HG02884 (cell line): ENCODE measurements at regions not wholly inside any gene's neighbourhood (a gene's known extent, or its start where the extent isn't known, plus 50 kb on each side); places are given as distances from the start of the nearest gene placed in this dataset.

Experiments
- ATAC-seq: cut with Tn5 transposase; IDR thresholded peaks from one replicate; pipeline ENCODE4 v1.9.1; 2021; ENCODE audit warnings: mild to moderate bottlenecking, moderate library complexity; ENCODE audit not compliant: unreplicated experiment

GRCh38 chr2:207256476-207257207, 90.9 kb upstream of the KLF7 start:
- no peak for ATAC-seq

DNA sequence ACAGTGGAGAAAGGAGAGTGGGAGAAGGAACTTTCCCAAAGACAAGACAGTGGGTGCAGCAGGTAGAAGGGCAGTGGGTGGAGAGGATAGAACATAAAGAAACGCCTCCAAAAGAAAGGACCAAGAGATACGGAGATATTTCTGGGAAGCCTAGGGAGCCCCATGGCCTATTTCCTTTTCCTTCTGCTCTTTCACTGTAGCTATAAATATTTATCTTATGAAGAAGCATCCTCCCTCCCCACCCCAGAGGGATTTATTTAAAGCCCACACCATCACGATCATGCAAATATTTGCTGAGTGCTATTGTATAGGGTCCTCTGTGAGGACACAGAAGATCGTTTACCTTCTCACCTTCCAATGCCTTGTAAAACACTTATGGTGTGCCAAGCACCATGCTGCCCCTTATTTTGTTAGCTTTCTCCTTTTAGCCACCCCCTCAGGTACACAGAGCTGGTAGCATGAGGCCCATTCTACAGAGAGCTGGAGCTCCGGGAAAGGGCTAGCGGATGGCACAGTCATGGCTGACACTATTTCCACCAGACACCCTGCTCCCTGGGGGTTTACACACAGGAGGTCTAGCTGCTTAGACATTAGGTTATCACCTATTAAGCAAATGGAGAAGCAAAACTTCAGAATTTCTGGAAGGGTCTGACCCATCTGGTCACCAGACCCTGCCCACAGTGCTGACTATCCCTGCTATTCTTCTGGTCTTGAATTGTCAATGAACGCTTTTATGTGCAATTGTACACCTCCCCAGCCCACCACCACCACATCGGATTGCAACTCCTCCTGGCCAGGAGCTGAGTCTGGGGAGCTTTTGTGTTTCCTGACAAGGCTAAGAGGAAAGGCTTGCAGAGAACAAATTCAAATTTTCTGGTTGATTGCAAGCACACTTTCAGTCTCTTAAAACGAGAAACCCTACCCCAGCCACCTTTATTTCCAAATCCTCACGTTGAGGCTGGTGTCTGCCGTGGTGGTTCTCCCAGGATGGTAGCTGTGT, 91.8 kb upstream of the KLF7 start:
- ATAC-seq: no peak

GRCh38 chr2:207258263-207258991, 92.7 kb upstream of the KLF7 start:
- no peak for ATAC-seq

GRCh38 chr2:207260021-207260420, 94.3 kb upstream of the KLF7 start:
- no peak for ATAC-seq

DNA sequence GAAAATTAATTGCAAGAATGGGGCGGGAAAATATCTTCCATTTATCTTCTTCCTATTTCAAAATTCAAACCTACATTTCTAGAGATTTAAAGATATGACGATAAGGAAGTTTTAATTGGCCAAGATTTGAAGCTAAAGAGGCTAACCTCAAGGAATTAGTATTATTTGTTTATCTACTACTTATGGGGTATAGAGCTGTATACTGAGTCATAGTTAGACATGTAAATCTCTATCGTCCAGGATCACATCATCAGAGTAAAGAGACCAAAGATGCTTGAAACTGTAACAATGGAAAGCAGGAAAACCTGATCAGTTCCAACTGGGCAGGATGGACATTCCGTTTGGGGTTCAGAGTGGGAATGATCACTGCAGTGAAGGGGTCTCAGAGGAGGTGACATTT, 95.2 kb upstream of the KLF7 start:
- no peak for ATAC-seq

GRCh38 chr2:207264310-207264709, 98.6 kb upstream of the KLF7 start:
- ATAC-seq: no peak

- no peak for ATAC-seq
These were observed 99.6 kb upstream of the KLF7 start for GRCh38 chr2:207265332-207265731.

DNA sequence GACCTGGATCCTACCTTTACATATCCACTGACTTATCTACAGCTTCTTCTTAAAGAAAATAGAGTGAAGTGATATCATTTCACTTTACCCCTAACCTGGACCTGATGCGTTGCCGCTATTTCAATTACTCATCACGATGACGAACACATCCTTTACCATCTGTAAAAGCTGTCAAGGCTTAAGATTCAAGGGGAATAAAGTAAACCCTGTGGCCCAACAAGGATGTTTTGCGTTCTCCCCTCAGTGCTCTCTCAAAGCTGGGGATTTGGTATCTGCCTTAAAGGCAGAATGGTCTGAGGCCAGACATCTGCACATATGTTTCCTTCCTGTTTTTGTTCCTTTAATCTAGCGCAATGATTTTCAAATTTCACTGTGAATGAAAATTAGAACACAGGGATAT, 100.1 kb upstream of the KLF7 start:
- no peak for ATAC-seq

GRCh38 chr2:207266648-207267047, 100.9 kb upstream of the KLF7 start:
- no peak for ATAC-seq

DNA sequence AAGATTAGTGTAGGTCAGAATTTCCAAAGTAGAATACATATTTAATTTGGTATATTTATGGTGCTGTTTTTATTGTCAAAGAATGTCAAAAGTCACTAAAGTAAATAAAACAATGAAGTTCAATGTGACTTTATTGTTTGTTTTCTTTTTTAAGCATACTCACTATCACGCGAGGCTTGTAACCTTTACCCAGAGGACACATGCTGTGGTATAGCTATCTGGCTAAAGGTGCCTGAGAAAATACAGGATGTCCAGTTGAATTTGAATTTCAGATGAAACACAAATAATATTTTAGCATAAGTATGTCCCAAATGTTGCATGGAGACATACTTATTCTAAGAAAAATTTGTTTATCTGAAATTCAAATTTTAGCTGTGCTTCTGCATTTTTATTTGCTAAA, 103.3 kb upstream of the KLF7 start:
- ATAC-seq: no peak

GRCh38 chr2:207274530-207275189, 108.9 kb upstream of the KLF7 start:
- ATAC-seq: no peak

GRCh38 chr2:207275779-207276178, 110.0 kb upstream of the KLF7 start:
- no peak for ATAC-seq

- no peak for ATAC-seq
These were observed 110.5 kb upstream of the KLF7 start for GRCh38 chr2:207276248-207276647.

GRCh38 chr2:207276858-207277257, 111.1 kb upstream of the KLF7 start:
- no peak for ATAC-seq

DNA sequence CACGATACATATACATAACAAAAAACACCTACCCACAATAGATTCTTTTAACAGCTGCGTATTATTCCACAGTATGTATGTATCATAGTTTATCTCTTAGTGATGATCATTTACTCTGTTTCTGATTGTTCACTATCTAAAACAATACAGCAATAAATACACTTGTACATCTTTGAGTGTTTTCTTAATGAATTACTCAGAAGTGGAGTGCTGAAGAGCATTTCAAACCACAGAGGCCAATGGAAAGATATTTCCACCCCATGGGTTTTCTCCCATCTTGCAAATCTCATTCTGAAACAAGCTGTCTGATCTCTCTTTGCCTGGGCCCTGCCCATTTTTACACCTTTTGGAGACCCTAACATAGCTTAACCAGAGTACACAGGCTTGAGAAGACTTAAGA, 113.8 kb upstream of the KLF7 start:
- no peak for ATAC-seq

- no peak for ATAC-seq
These were observed 115.7 kb upstream of the KLF7 start for GRCh38 chr2:207281436-207281835.

- no peak for ATAC-seq
These were observed 117.2 kb upstream of the KLF7 start for GRCh38 chr2:207282916-207283315.

GRCh38 chr2:207283356-207283755, 117.6 kb upstream of the KLF7 start:
- no peak for ATAC-seq

GRCh38 chr2:207284556-207285472, 119.1 kb upstream of the KLF7 start:
- ATAC-seq: no peak

DNA sequence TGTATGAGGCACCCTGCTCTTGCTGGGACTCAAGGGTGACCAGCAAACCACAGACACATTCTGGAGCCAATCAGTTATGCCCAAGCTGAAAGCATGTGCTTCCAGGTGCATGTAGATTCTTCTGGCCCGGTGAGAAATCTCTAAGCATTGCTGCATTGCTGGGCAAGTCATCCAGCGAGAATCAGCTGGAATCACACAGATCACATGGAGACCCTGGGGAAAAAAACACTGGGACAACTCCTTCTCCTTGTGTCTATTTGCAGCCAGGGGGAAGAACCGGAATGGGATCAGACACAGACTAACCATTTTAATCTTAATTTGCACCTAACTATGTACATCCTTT, 119.7 kb upstream of the KLF7 start:
- no peak for ATAC-seq
